HG03039 (cell line): ENCODE measurements at regions not wholly inside any gene's neighbourhood (a gene's known extent, or its start where the extent isn't known, plus 50 kb on each side); places are given as distances from the start of the nearest gene placed in this dataset.

Experiments
- ATAC-seq: cut with Tn5 transposase; IDR thresholded peaks from one replicate; pipeline ENCODE4 v1.9.1; 2021; ENCODE audit warnings: mild to moderate bottlenecking, moderate library complexity; ENCODE audit not compliant: unreplicated experiment

DNA sequence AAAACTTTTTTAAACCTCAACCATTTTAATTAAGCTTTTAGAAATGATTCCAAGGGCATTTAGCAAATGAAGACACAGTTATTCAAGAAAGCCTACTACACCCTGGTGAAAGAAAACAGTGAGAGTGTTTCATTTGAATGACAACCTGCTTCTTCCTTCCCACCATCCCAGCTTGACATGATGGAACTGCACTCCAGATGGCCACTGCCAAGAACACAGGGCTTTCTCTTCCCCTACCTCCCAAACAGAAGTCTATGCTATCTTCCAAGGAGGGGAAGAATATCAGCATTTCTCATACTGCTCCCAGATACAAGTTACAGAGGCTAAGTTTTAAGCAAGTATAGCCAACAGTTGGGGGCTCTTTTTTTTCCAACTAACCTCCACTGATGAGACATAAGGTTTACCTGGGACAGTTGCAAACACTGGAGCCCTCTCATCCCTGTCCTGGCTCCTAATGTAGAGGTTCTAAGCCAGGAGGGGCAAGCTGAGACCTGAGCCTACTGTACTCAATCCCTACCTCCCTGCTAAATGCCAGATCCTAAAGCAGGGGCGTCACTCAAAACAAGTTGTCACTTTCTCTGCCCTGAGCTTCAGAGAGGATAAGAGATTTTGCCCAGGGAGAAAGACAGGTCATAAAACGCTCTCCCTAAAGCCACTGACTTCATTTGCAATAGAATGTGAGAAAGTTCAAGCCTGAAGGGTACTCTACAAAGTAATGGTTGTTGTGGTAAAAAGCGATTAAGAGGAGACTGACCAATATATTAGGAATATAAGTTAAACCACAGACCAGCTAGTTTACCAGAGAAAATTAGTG lies 88.5 kb upstream of the SLC27A6 start:
- no peak for ATAC-seq

DNA sequence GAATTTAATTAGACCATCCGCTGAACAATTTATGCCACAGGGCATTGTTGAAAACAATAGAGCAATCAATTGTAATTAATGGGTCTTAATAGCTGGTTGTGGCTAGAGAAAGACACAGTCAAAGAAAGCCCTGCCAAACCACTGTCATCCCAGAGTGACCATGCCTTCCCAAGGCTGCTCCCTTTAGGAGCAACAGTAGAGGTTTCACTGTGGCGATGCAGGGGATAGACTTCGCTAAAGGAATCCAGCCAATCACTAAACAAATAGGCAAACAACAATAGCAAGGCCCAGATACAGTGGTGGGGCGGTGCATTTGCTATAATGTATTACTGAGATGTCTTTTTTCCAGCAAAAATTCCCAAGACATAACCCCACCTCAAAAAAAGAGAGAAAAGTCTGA lies 87.8 kb upstream of the SLC27A6 start:
- ATAC-seq = no peak

DNA sequence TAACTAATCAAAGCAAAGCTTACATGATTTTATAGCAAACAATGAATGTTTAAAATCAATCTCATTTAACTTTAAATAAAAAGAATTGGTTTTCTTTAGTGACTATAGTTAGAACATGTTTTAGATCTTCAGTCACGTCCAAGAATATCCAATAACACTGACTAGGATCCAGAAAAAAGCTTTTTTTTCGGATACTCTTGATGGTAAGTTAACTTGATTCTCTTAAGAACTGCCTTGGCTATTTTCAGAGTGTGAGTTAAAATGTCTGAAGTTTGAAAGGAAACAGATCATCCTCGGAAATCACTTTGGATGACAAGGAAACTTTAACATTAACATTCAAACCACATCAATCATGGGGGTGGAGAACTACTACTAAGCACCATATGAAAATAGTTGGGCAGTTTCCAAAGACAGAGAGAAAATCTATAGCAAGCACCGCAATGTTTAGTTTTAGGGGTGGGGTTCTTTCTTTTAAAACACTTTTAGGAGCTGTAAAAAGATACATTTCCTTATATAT lies 83.7 kb upstream of the SLC27A6 start:
- ATAC-seq = no peak

DNA sequence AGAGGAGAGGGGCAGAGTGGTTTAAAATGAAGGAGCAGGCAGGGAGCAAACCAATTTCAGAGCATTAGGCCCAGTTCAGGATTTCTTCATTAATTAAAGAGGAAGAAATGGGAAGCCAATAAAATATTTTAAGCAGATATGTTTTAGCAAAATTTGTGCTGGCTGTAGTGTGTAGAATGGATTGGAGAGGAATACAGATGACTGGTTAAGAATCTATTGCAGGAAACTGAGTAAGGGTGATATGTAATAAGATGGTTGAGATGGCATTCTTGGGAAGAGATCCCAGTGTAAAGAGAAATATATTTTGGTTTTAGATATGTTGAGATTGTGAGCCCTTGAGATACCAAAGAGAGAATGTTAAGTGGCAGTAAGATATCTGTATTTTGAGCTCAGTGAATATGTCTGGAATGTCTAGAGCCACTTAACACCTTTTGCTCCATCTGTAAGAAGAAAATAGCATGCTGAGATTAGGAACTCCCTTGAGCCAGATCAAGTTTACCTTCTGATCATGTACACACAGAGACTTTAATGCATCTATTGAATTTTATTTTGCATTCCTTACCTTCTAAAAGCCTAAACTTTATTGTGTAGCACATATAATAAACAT lies 79.5 kb upstream of the SLC27A6 start:
- no peak for ATAC-seq

DNA sequence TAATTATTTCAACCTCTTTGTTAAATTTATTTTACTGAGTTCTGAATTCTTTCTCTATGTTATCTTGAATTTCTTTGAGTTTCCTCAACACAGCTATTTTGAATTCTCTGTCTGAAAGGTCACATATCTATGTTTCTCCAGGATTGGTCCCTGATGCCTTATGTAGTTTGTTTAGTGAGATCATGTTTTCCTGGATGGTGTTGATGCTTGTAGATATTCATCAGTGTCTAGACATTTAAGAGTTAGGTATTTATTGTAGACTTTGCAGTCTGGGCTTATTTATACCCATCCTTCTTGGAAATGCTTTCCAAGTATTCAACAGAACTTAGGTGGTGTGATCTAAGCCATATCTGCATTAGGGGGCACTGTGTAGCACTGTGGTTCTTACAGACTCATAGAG lies 70.2 kb upstream of the SLC27A6 start:
- no peak for ATAC-seq

DNA sequence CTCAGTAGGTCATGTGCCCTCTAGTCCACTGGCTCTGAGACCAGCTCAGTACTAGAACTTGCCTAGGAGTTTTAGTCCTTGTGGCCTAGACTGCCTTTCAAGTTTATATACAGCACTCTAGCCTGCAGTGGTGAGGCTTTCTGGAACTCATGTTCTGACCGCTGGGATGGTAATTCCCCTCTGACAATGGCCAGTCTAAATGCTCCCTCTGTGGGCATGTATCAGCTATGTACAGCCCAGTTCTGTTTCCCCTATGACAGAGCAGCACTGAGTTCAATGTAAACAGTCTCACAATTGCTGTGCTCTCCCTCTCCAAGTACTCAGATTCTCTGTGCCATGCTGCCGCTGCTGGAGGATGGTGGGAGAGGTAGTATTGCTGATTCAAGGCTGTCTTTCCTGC lies 68.6 kb upstream of the SLC27A6 start:
- ATAC-seq = no peak

DNA sequence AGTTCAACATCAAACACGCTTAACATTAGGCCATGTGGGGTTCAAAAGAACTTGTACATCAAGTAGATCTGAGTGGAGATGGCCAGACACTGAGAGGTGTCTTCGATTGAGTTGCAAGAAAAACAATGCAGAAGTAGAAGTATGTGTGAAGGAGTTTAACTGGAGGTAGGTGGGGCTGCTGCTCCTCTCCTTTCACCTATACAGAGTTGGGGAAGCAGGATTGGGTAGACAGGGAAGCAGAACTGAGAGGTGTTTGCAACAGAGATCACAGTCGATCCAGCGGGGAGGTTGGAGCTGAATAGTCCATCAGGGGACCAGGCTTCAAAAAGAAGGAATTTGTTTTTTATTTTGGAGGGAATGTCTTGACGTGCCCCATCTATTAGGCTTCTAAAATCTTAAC lies 61.7 kb upstream of the SLC27A6 start:
- ATAC-seq = no peak

DNA sequence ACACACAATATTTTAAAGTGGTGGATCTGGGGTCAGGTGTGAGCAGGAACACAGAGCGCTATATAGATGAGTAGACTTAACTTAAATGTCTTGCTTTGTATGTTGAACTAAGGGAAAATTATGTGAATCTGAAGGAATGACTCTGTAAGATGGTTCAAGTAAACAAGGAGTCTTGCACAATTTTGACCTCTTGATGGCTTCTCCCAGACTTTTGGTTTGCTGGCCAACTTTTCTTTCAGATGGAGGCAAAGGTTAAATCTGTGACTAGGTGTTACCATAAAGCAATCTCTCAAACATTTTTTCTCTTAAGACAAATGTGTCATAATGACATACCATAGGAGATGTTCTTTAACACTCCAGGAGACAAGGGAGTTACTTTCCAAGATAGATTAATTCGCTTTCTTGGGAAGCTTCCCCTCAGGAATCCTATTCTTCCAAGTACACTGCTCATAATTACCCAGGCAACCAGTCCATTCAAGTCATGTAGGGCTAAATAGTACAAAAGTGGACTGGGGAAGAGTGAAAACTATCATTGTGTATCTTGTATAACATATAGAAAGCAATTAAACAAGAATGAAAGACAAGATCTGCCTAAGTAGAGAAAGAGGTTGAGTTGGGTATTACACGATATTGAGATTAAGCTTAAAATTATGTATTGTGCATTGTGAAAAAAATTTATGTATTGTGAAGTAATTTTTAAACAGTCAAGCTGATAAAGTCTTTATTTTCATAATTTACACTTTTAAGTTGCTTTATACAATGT lies 60.3 kb upstream of the SLC27A6 start:
- ATAC-seq = no peak

DNA sequence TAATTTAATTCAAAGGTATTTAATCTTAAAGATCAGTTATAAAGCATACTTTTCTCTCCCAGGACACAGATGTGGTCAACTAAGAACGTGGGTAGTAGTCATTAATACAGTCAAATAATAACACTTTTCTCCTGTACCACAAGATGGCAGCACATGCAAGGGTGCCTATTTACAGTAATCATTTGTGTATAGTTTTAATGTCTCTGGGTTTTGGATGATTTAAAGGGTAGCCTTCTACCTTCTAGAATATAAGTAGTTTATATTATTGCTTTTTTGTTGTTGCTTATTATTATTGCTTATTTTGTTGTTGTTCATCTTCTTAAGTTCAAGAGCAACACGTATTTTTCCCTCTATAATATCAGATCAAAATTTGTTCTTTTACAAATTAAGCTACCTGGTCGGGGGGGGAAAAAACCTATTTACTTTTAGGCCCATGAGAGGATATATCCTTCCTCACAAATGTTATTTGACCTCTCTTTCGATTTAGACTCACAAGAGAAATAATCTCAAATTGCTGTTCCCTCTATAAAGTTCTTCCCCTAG lies 59.6 kb upstream of the SLC27A6 start:
- peak; percentile 90 for ATAC-seq

DNA sequence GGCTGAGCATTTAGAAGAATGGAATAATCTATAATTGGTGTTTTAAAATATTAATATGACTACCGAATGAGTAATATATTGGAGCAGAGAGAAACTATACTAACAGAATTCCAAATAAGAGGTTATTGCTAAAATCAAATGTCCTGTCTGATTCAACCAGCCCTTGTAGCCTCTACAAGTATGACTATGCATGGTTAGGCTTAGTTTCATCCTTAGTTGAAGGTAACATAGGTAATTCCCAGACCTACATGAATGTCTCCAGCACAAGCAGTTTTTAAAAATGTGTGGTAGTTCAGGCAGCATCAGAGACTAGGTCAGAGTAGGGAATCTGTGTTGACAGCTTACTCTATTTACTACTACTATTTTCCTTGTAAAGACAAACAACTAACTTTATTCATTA lies 51.7 kb upstream of the SLC27A6 start:
- ATAC-seq = peak; percentile 98
